Progenitor cell of endocrine pancreas (in vitro differentiated cells): ENCODE measurements at regions not wholly inside any gene's neighbourhood (a gene's known extent, or its start where the extent isn't known, plus 50 kb on each side); places are given as distances from the start of the nearest gene placed in this dataset.

Experiments
- DNase-seq: peaks from one replicate; pipeline ENCODE4 v3.0.0; 2021; ENCODE audit warnings: low spot score; ENCODE audit not compliant: unreplicated experiment
- H3K27ac Mint-ChIP-seq: 2 replicates; pipeline ENCODE4 v1.8.0; 2021; ENCODE audit warnings: mild to moderate bottlenecking, moderate library complexity, mixed read lengths
- H3K27me3 Mint-ChIP-seq: 2 replicates; pipeline ENCODE4 v1.8.0; 2021; ENCODE audit warnings: mixed read lengths
- H3K36me3 Mint-ChIP-seq: 2 replicates; pipeline ENCODE4 v1.8.0; 2022; ENCODE audit warnings: mixed read lengths; ENCODE audit not compliant: insufficient read depth
- H3K4me1 Mint-ChIP-seq: 2 replicates; pipeline ENCODE4 v1.8.0; 2021; ENCODE audit warnings: low read depth, mixed read lengths
- H3K4me3 Mint-ChIP-seq: 2 replicates; pipeline ENCODE4 v1.8.0; 2021; ENCODE audit warnings: low read depth, mild to moderate bottlenecking, moderate library complexity, mixed read lengths
- H3K9me3 Mint-ChIP-seq: 2 replicates; pipeline ENCODE4 v1.8.0; 2021; ENCODE audit warnings: low read depth, mixed read lengths
- TF ChIP-seq, protein P1 (sequence below): fragments of 200-600 bp; sonication (generic); IDR thresholded peaks from one replicate; pipeline ENCODE4 v1.5.0; 2021; ENCODE audit warnings: antibody characterized with exemption, mild to moderate bottlenecking; ENCODE audit not compliant: unreplicated experiment

DNA sequence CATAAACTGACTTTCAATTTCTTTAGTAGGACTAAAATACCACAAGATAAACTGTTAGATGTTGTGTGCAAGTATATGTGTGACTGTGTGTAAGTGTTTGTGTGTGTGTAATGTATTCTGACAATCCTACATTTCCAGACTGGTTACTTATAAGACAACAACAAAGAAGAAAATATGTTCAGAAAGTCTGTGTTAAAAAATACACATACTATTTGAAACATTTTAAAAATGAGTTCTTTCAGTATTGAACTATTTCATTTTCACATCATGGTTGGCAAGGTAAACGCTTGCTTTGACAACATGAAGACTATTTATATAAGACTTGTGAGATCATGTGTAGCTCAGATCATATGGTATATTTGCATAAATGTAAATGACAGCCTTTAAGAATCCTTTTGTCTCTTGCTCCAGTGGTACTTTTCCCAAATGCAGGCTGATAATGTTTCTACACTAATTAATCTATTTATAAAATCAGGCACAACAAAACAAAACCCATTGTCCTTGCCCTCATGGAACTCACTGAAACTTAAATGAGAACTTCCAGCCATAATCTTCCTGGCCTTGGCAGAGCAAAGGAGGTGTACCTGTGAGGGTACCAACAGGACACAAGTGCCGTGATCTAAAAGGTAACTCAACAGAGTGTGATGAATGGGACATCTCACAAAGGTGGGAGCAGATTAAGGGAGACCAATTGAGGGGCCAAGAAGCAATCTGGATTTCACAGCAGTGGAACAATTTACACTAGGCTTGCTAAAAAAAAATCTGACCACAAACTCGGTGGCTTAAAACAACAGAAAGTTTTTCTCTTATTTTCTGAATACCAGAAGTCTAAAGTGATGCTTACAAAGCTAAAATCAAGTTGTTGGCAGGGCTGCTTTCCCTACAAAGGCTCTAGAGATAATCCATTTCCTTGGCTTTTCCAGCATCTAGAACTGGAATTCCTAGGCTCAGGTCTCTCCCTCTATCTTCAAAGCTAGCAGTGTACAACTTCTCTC is 349.0 kb downstream of the TBC1D4 start:
- Mint-ChIP-seq H3K27me3 (no peaks in the 10 kb centered on the region), H3K27ac (no peak overlapping the region), H3K4me1 (no peaks in the 10 kb centered on the region), H3K4me3 (no peak overlapping the region), H3K9me3 (peaks cover 13% of the 10 kb centered on the region), H3K36me3 (peaks cover 3% of the 10 kb centered on the region)
- TF ChIP-seq, protein P1, sequence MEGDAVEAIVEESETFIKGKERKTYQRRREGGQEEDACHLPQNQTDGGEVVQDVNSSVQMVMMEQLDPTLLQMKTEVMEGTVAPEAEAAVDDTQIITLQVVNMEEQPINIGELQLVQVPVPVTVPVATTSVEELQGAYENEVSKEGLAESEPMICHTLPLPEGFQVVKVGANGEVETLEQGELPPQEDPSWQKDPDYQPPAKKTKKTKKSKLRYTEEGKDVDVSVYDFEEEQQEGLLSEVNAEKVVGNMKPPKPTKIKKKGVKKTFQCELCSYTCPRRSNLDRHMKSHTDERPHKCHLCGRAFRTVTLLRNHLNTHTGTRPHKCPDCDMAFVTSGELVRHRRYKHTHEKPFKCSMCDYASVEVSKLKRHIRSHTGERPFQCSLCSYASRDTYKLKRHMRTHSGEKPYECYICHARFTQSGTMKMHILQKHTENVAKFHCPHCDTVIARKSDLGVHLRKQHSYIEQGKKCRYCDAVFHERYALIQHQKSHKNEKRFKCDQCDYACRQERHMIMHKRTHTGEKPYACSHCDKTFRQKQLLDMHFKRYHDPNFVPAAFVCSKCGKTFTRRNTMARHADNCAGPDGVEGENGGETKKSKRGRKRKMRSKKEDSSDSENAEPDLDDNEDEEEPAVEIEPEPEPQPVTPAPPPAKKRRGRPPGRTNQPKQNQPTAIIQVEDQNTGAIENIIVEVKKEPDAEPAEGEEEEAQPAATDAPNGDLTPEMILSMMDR: no peak
- DNase-seq: no peak

DNA sequence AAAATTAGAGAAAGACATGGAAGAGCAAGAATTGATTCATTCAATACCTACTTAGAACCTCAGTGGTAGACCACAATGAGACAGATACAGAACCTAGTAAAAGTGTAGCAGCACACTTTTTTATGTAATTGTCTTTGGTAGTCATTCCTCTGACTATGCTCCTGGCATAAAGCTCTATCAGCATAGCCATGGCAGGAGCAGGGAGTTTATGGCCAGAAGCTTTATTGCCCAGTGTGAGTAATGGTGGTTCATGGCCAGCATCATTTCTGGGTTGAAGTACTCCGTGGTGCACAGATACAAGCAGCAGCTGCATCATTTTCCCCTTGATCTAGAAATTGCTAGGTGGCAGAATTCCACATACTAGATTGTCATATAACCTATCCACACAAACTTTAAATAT is 352.6 kb downstream of the TBC1D4 start:
- no peak overlapping the region for H3K27ac Mint-ChIP-seq

DNA sequence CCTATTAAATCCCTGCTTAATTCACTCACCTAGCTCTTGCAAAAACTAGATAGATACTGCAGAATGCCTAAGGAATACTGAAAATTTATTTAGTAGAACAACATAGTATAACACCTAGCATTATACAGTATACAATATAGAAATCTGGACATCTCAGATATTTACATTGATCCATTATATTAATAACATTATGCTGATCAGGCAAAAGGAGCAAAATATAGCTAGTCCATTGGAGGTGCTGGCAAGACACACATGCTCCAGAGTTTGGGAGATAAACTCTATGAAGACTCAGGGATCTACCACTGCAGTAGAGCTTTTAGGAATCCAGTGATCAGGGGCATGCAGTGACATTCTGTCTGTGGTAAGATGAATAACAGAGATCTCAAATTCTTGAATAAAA is 357.6 kb downstream of the TBC1D4 start:
- no peak for DNase-seq
- H3K36me3 Mint-ChIP-seq: no peaks in the 10 kb centered on the region
- H3K4me1 Mint-ChIP-seq: peaks cover 4% of the 10 kb centered on the region
- H3K27me3 Mint-ChIP-seq: no peaks in the 10 kb centered on the region
- no peak overlapping the region for H3K27ac Mint-ChIP-seq
- peaks cover 3% of the 10 kb centered on the region for H3K9me3 Mint-ChIP-seq
- TF ChIP-seq, protein P1: no peak
- H3K4me3 Mint-ChIP-seq: no peak overlapping the region

More for the DNA sequence above, 352.6 kb downstream of the TBC1D4 start:
- TF ChIP-seq, protein P1: no peak
- no peaks in the 10 kb centered on the region for H3K9me3 Mint-ChIP-seq
- no peak for DNase-seq
- H3K27me3 Mint-ChIP-seq: no peaks in the 10 kb centered on the region
- H3K4me3 Mint-ChIP-seq: no peak overlapping the region
- H3K4me1 Mint-ChIP-seq: no peaks in the 10 kb centered on the region
- H3K36me3 Mint-ChIP-seq: no peaks in the 10 kb centered on the region

DNA sequence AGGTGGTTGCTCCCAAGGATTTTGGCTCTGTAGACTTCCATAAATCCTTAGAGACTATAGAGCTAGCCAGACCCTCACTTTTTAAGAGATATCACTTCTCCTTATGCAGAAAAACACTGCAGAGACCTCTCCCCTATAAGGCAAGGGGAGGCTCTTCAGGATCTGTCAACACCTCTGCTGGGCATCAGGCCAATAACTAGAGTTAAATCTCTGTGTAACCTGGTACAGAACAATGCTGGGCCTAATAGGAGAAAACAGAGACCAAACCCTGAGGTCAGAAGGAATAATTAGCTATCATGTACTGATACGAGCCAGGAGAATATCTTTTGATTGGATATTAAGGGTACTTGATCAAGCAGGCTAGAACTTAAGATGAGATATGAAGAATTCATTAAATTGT is 358.5 kb downstream of the TBC1D4 start:
- Mint-ChIP-seq H3K27ac (no peak overlapping the region), H3K4me3 (no peak overlapping the region), H3K27me3 (no peaks in the 10 kb centered on the region), H3K36me3 (no peaks in the 10 kb centered on the region), H3K4me1 (peaks cover 4% of the 10 kb centered on the region), H3K9me3 (peaks cover 3% of the 10 kb centered on the region)
- TF ChIP-seq, protein P1: no peak
- DNase-seq: no peak

DNA sequence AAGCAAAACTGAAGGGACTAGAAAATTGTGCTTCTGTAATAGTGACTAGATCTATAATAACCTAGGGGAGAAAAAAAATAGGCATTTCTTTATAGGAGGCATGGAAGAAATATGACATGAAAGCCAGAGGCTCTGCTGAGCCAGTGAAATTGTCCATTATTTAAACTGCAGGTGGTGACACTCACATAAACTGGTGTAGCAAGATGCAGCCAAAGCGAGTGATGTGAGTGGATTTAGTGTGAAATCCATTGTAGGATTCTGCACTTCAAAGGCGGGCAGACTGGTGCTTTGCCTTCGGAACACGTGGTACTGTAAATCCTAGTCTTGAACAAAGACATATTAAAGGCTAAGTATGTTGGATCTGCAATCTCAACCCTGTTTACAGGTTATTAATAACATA is 361.9 kb downstream of the TBC1D4 start:
- Mint-ChIP-seq H3K4me1 (peaks cover 4% of the 10 kb centered on the region), H3K27ac (no peak overlapping the region), H3K27me3 (no peaks in the 10 kb centered on the region), H3K36me3 (no peaks in the 10 kb centered on the region), H3K9me3 (peaks cover 3% of the 10 kb centered on the region), H3K4me3 (no peak overlapping the region)
- DNase-seq: no peak
- TF ChIP-seq, protein P1: no peak
